IMR-90 (cell line): ENCODE measurements at regions not wholly inside any gene's neighbourhood (a gene's known extent, or its start where the extent isn't known, plus 50 kb on each side); places are given as distances from the start of the nearest gene placed in this dataset.

Experiments used
- ATAC-seq: fragments of 200-7000 bp; cut with Tn5 transposase; 2 replicates; pipeline ENCODE4 v1.9.1; 2020; ENCODE audit warnings: low read depth, mild to moderate bottlenecking, moderate library complexity
- BruUV-seq: library from RNA; stranded (reverse); fragments of 400-500 nt; replicated peaks from 2 replicates; lab custom pipeline; 2021; lab: Mats Ljungman, UMichigan
- CTCF ChIA-PET: fragments of 300-600 bp; formaldehyde crosslinking; extraction: SDS; loops from one replicate; lab custom pipeline; 2021; ENCODE audit warnings: antibody characterized with exemption; lab: Yijun Ruan, JAX
- POLR2A ChIA-PET: fragments of 300-600 bp; sonication (Branson Sonifier 250); formaldehyde crosslinking; loops from one replicate; lab custom pipeline; 2022; ENCODE audit warnings: antibody characterized with exemption; ENCODE audit not compliant: unreplicated experiment; lab: Charles Lee
- DNase-seq: peaks from one replicate; pipeline ENCODE4 v3.0.0; 2013
- H2AFZ ChIP-seq: replicated peaks from 2 replicates; pipeline ENCODE3; 2013; ENCODE audit warnings: low read length, mild to moderate bottlenecking; ENCODE audit not compliant: poor library complexity
- H2AK5ac ChIP-seq: 2 replicates; pipeline ENCODE4 v1.6.1; 2013; ENCODE audit warnings: low read depth, low read length, inconsistent platforms
- H2AK9ac ChIP-seq: replicated peaks from 2 replicates; pipeline ENCODE3; 2013; ENCODE audit warnings: mild to moderate bottlenecking, low read depth, low read length, moderate library complexity; ENCODE audit not compliant: poor library complexity
- H2BK120ac ChIP-seq: 2 replicates; pipeline ENCODE4 v1.6.1; 2013; ENCODE audit warnings: low read depth, low read length, inconsistent platforms
- H2BK15ac ChIP-seq: 3 replicates; pipeline ENCODE4 v1.6.1; 2013; ENCODE audit warnings: low read depth, low read length, inconsistent platforms
- H2BK20ac ChIP-seq: 2 replicates; pipeline ENCODE4 v1.6.1; 2013; ENCODE audit warnings: low read depth, mild to moderate bottlenecking, inconsistent platforms, low read length, moderate library complexity
- H2BK5ac ChIP-seq: 2 replicates; pipeline ENCODE4 v1.6.1; 2013; ENCODE audit warnings: mild to moderate bottlenecking, low read depth, low read length, inconsistent platforms; ENCODE audit not compliant: poor library complexity, severe bottlenecking
- H3K14ac ChIP-seq: replicated peaks from 2 replicates; pipeline ENCODE4 v1.6.1; 2013; ENCODE audit warnings: low read depth, low read length, inconsistent platforms
- H3K18ac ChIP-seq: 2 replicates; pipeline ENCODE4 v1.6.1; 2013; ENCODE audit warnings: low read depth, low read length, control low read depth
- H3K23ac ChIP-seq: 2 replicates; pipeline ENCODE4 v1.6.1; 2013; ENCODE audit warnings: low read depth, low read length, inconsistent platforms
- H3K27ac ChIP-seq: 2 replicates; pipeline ENCODE4 v1.5.1; 2013; ENCODE audit warnings: mild to moderate bottlenecking, control low read depth, low read length; ENCODE audit not compliant: insufficient read depth
- H3K27me3 ChIP-seq: 2 replicates; pipeline ENCODE4 v1.6.1; 2013; ENCODE audit warnings: low read length; ENCODE audit not compliant: control insufficient read depth, insufficient read depth
- H3K36me3 ChIP-seq: 2 replicates; pipeline ENCODE4 v1.6.1; 2013; ENCODE audit warnings: low read length, mixed read lengths; ENCODE audit not compliant: control insufficient read depth, insufficient read depth
- H3K4ac ChIP-seq: 2 replicates; pipeline ENCODE4 v1.6.1; 2013; ENCODE audit warnings: low read depth, low read length, inconsistent platforms
- H3K4me1 ChIP-seq: 2 replicates; pipeline ENCODE4 v1.6.1; 2013; ENCODE audit warnings: low read length, mixed read lengths; ENCODE audit not compliant: control insufficient read depth, insufficient read depth
- H3K4me2 ChIP-seq: 2 replicates; pipeline ENCODE4 v1.6.1; 2013; ENCODE audit warnings: low read depth, mild to moderate bottlenecking, control low read depth, low read length, moderate library complexity
- H3K4me3 ChIP-seq: 2 replicates; pipeline ENCODE4 v1.5.1; 2013; ENCODE audit warnings: low read depth, mild to moderate bottlenecking, control low read depth, low read length, moderate library complexity; ENCODE audit not compliant: insufficient read depth
- H3K56ac ChIP-seq: 2 replicates; pipeline ENCODE4 v1.6.1; 2013; ENCODE audit warnings: low read length, inconsistent platforms; ENCODE audit not compliant: insufficient read depth; ENCODE audit errors: extremely low read depth
- H3K79me1 ChIP-seq, 2 experiments: 2 replicates each; pipeline ENCODE4 v1.6.1; 2013; ENCODE audit warnings: low read length in 2 of 2, inconsistent platforms in 1 of 2, low read depth in 1 of 2
- H3K9ac ChIP-seq: 2 replicates; pipeline ENCODE4 v1.6.1; 2013; ENCODE audit warnings: low read depth, low read length, control low read depth
- H3K9me1 ChIP-seq: 2 replicates; pipeline ENCODE4 v1.6.1; 2013; ENCODE audit warnings: low read length, inconsistent platforms; ENCODE audit not compliant: insufficient read depth
- H3K9me3 ChIP-seq: 2 replicates; pipeline ENCODE4 v1.6.1; 2013; ENCODE audit warnings: low read length; ENCODE audit not compliant: control insufficient read depth, insufficient read depth
- H4K20me1 ChIP-seq: 2 replicates; pipeline ENCODE4 v1.6.1; 2013; ENCODE audit warnings: low read length, inconsistent platforms; ENCODE audit not compliant: insufficient read depth
- H4K5ac ChIP-seq: 2 replicates; pipeline ENCODE4 v1.6.1; 2013; ENCODE audit warnings: mild to moderate bottlenecking, low read depth, low read length, control low read depth
- H4K8ac ChIP-seq, 2 experiments: 2 replicates each; pipeline ENCODE4 v1.6.1; 2013; ENCODE audit warnings: low read depth in 2 of 2, low read length in 2 of 2, control low read depth in 1 of 2, inconsistent platforms in 1 of 2
- H4K91ac ChIP-seq: 2 replicates; pipeline ENCODE4 v1.6.1; 2013; ENCODE audit warnings: low read depth, low read length, inconsistent platforms; ENCODE audit not compliant: insufficient read depth
- CEBPB ChIP-seq: IDR thresholded peaks from 2 replicates; pipeline ENCODE4 v1.6.1; 2012; ENCODE audit warnings: low read depth, low read length, improper control_type of control experiment
- CTCF ChIP-seq: conservative IDR thresholded peaks from 2 replicates; pipeline ENCODE4 v1.5.1; 2012; ENCODE audit warnings: mild to moderate bottlenecking, low read depth, low read length, improper control_type of control experiment
- WGBS, 2 experiments: methylation state at CpG; one replicate each; pipeline versions ENCODE4 v1.1.5 to v1.1.7; 2013; ENCODE audit warnings: missing lambda C conversion rate in 2 of 2; ENCODE audit not compliant: insufficient read length in 1 of 2; ENCODE audit errors: extremely low coverage in 2 of 2; 5-methylcytosine and 5-hydroxymethylcytosine counted together
- dilution Hi-C: fragments of 300-500 bp; cut with HindIII; formaldehyde crosslinking; loops from one replicate; pipeline ENCODE4 v1.14.3; 2018; ENCODE audit warnings: low sequenced_read_pairs; ENCODE audit not compliant: unreplicated experiment
- in situ Hi-C: fragments of 300-500 bp; cut with MboI; formaldehyde crosslinking; loops from 3 replicates; pipeline ENCODE4 v1.14.3; 2019; ENCODE audit warnings: low sequenced_read_pairs, inconsistent platforms, mixed read lengths
- intact Hi-C: fragments of 100-400 bp; cut with micrococcal nuclease; formaldehyde crosslinking; loops from 2 replicates; pipeline ENCODE4 v1.10.0; 2022

GRCh38 chr9:93869863-93870262 lies 85.3 kb downstream of the BARX1 start:
- 80% methylated on average over 1 of the region's 8 CpGs; no CpG with 5 or more reads in 1 of the 2 experiments for WGBS, 2 experiments
- ChIA-PET POLR2A (no interaction called here), CTCF (no interaction called here)
- no peak overlapping the region for H3K23ac ChIP-seq
- no peak overlapping the region for H2BK15ac ChIP-seq
- no peaks in the 10 kb centered on the region for H3K9me1 ChIP-seq
- H4K8ac ChIP-seq = no peak overlapping the region
- no peak overlapping the region for H3K14ac ChIP-seq
- no peak overlapping the region for H4K91ac ChIP-seq
- no peak overlapping the region for H3K4ac ChIP-seq
- intact Hi-C loops (no loop called here), dilution Hi-C loops (no loop called here), in situ Hi-C loops (loop anchor here (25.0 kb wide), 1 partner anchor 367 kb away; no protein-coding TSS in a partner anchor)
- peaks cover 9% of the 10 kb centered on the region for H3K9me3 ChIP-seq
- no peak overlapping the region for H2AK9ac ChIP-seq
- no peak for TF ChIP-seq CEBPB
- TF ChIP-seq CTCF = no peak
- H2AFZ ChIP-seq = no peak overlapping the region
- no peak overlapping the region for H3K18ac ChIP-seq
- DNase-seq (no peak), ATAC-seq (no peak)
- no peak overlapping the region for H3K4me3 ChIP-seq
- H2BK120ac ChIP-seq = no peak overlapping the region
- no peak overlapping the region for H3K56ac ChIP-seq
- H2BK20ac ChIP-seq = no peak overlapping the region
- H3K9ac ChIP-seq = no peak overlapping the region
- H2AK5ac ChIP-seq = no peak overlapping the region
- no peak overlapping the region for H2BK5ac ChIP-seq
- no peak overlapping the region for H3K27ac ChIP-seq
- H4K20me1 ChIP-seq = no peaks in the 10 kb centered on the region
- BruUV-seq = no TSS peak
- no peak overlapping the region for H3K4me2 ChIP-seq
- no peaks in the 10 kb centered on the region for H3K36me3 ChIP-seq
- no peaks in the 10 kb centered on the region for H3K79me1 ChIP-seq
- no peak overlapping the region for H4K5ac ChIP-seq
- H3K4me1 ChIP-seq = no peaks in the 10 kb centered on the region
- H3K27me3 ChIP-seq = no peaks in the 10 kb centered on the region; the same call in 1 of the 2 replicates
